KMS-11 (cell line): ENCODE measurements at regions not wholly inside any gene's neighbourhood (a gene's known extent, or its start where the extent isn't known, plus 50 kb on each side); places are given as distances from the start of the nearest gene placed in this dataset.

Experiments used
- H2AFZ ChIP-seq: fragments of 200-600 bp; sonication (generic); 2 replicates; pipeline ENCODE4 v1.6.1; 2016; ENCODE audit warnings: antibody characterized with exemption, mixed run types, low read depth
- H3K27ac ChIP-seq: fragments of 200-600 bp; sonication (generic); 2 replicates; pipeline ENCODE4 v1.6.1; 2016; ENCODE audit warnings: mild to moderate bottlenecking, mixed run types
- H3K27me3 ChIP-seq: fragments of 200-600 bp; sonication (generic); 2 replicates; pipeline ENCODE4 v1.6.1; 2017; ENCODE audit warnings: mild to moderate bottlenecking, low read depth, mixed run types, moderate library complexity; ENCODE audit not compliant: insufficient read depth
- H3K36me3 ChIP-seq: fragments of 200-600 bp; sonication (generic); 2 replicates; pipeline ENCODE4 v1.6.1; 2017; ENCODE audit warnings: mild to moderate bottlenecking, mixed run types; ENCODE audit not compliant: insufficient read depth
- H3K4me1 ChIP-seq: fragments of 200-600 bp; sonication (generic); 2 replicates; pipeline ENCODE4 v1.6.1; 2016; ENCODE audit warnings: mild to moderate bottlenecking, low read depth, mixed run types; ENCODE audit not compliant: poor library complexity, severe bottlenecking
- H3K4me2 ChIP-seq: fragments of 200-600 bp; sonication (generic); 2 replicates; pipeline ENCODE4 v1.7.0; 2016; ENCODE audit warnings: mild to moderate bottlenecking, mixed run types
- H3K4me3 ChIP-seq: fragments of 200-600 bp; sonication (generic); IDR thresholded peaks from 2 replicates; pipeline ENCODE4 v1.6.1; 2017; ENCODE audit warnings: low read depth, low read length, mixed read lengths; ENCODE audit not compliant: insufficient read depth
- H3K79me2 ChIP-seq: fragments of 200-600 bp; sonication (generic); 2 replicates; pipeline ENCODE4 v1.6.1; 2016; ENCODE audit warnings: low read depth, mixed run types; ENCODE audit not compliant: insufficient read depth
- H3K9ac ChIP-seq: fragments of 200-600 bp; sonication (generic); 2 replicates; pipeline ENCODE4 v1.6.1; 2016; ENCODE audit warnings: mild to moderate bottlenecking, mixed run types
- H4K20me1 ChIP-seq: fragments of 200-600 bp; sonication (generic); 2 replicates; pipeline ENCODE4 v1.6.1; 2016; ENCODE audit warnings: mild to moderate bottlenecking, mixed run types; ENCODE audit not compliant: insufficient read depth
- CTCF ChIP-seq: fragments of 200-600 bp; sonication (generic); conservative IDR thresholded peaks from 2 replicates; pipeline ENCODE4 v1.6.1; 2017; ENCODE audit warnings: low read depth, mild to moderate bottlenecking, antibody characterized with exemption, low read length, moderate library complexity, mixed read lengths

DNA sequence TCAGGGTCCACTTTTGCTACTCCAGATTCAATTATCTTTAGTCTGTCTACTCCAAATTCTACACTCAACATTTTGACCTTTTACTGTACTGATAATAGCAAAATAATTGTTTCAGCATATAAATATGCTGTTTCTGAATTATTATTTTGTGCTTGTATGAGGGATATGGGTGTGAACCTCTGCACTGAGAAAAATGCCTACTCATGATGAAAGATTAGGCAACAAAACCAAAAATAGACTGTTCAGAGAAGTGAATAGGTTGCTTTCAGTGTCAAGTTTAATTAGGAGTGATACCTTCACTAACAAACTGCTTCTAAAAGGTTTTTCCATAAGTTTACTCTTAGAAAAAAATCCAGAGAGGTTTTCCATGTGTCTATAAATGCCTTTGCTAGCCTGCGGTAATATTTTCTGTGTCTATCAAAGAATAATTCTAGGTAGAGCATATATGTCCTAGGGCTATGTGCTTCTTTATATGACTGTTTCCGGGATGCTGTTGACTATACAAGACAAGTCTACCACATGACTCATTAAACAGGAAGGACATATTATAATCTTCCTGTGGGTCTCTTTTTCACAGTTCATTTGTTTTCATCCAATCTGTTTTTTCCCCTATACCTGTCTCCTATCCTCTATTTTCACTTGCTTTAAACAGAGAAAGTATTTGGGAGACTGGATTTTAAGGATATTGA lies 218.5 kb upstream of the TTC14 start:
- Histone ChIP-seq H3K4me2 (peak overlapping the region; percentile 32; the same call in 1 of the 2 replicates), H3K79me2 (no peaks in the 10 kb centered on the region), H3K27ac (no peak overlapping the region), H3K9ac (no peak overlapping the region), H2AFZ (no peak overlapping the region; the same call in 1 of the 2 replicates), H3K27me3 (no peaks in the 10 kb centered on the region), H4K20me1 (no peaks in the 10 kb centered on the region), H3K36me3 (no peaks in the 10 kb centered on the region), H3K4me3 (no peak overlapping the region), H3K4me1 (peaks cover 14% of the 10 kb centered on the region)
- TF ChIP-seq CTCF = no peak

- Histone ChIP-seq H3K27me3 (no peaks in the 10 kb centered on the region), H3K27ac (no peak overlapping the region), H3K4me1 (no peaks in the 10 kb centered on the region), H3K36me3 (no peaks in the 10 kb centered on the region), H3K9ac (no peak overlapping the region), H3K4me2 (no peak overlapping the region), H3K79me2 (no peaks in the 10 kb centered on the region), H3K4me3 (no peak overlapping the region), H2AFZ (no peak overlapping the region), H4K20me1 (no peaks in the 10 kb centered on the region)
- no peak for TF ChIP-seq CTCF
Observed at GRCh38 chr3:180390313-180390712, 211.7 kb upstream of the TTC14 start.

- no peaks in the 10 kb centered on the region for H3K27me3 ChIP-seq
- H3K36me3 ChIP-seq = no peaks in the 10 kb centered on the region
- no peak overlapping the region for H3K4me3 ChIP-seq
- TF ChIP-seq CTCF = no peak
- H2AFZ ChIP-seq = no peak overlapping the region
- H3K4me2 ChIP-seq = no peak overlapping the region
- no peaks in the 10 kb centered on the region for H3K79me2 ChIP-seq
- no peak overlapping the region for H3K9ac ChIP-seq
- H3K4me1 ChIP-seq = no peaks in the 10 kb centered on the region
- no peak overlapping the region for H3K27ac ChIP-seq
- no peaks in the 10 kb centered on the region for H4K20me1 ChIP-seq
Observed at GRCh38 chr3:180391001-180391400, 211.0 kb upstream of the TTC14 start.

DNA sequence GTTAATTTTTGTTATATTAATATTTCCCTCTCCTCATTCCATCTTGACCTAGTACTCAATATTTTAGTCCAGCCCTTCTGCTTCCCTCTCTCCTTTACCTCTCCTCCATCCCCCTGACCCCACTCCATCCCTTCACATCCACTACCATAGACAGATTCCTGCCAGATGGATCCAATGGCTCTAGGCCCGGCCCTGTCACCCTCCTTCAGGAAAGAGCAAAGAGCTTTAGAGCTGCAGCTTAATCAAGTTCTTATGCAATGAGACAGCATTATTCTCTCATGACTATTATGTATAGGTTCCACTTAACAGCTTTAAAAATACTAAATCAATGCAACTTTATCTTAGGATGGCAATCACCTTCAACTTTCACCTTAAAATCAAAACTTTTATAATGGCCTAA lies 200.7 kb upstream of the TTC14 start:
- Histone ChIP-seq H3K79me2 (no peaks in the 10 kb centered on the region), H3K4me3 (no peak overlapping the region), H2AFZ (no peak overlapping the region), H4K20me1 (no peaks in the 10 kb centered on the region), H3K27me3 (no peaks in the 10 kb centered on the region), H3K36me3 (no peaks in the 10 kb centered on the region), H3K4me2 (no peak overlapping the region), H3K27ac (no peak overlapping the region), H3K4me1 (no peaks in the 10 kb centered on the region), H3K9ac (no peak overlapping the region)
- TF ChIP-seq CTCF = no peak
